AG20443 (cell line): ENCODE measurements at regions not wholly inside any gene's neighbourhood (a gene's known extent, or its start where the extent isn't known, plus 50 kb on each side); places are given as distances from the start of the nearest gene placed in this dataset.
"Not testable (repeated sequence)": the region's sequence is repeated elsewhere in the genome, so short reads cannot be mapped to it uniquely, and the experiment has no call there.

Experiments
- DNase-seq: peaks from one replicate; pipeline ENCODE4 v3.0.0; 2012; ENCODE audit warnings: low spot score, mixed read lengths

- no peak for DNase-seq
These were observed 93.4 kb downstream of the BLID start for GRCh38 chr11:122022646-122023045.

DNA sequence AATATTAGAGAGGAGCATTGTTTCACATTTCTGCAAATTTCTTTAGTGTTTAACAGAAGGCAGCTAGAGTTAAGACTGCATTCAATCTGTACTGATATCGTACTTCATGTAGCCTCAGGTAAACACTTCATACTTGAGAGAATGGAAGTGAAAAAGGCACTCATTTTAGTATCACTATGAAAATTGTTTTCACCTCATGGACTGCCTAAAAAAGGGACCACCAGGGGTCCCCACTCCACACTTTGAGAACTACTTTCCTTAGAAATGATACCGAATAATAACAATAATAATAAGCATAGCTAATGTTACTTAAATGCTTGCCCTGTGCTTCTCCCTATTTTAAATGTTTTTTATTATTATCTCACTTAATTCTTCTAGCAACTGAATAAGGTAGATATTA is 95.1 kb downstream of the BLID start:
- no peak for DNase-seq

- DNase-seq, result no peak
These were observed 95.9 kb downstream of the BLID start for GRCh38 chr11:122019908-122020694.

GRCh38 chr11:122007601-122008071 is 108.4 kb downstream of the BLID start:
- DNase-seq, result no peak

DNA sequence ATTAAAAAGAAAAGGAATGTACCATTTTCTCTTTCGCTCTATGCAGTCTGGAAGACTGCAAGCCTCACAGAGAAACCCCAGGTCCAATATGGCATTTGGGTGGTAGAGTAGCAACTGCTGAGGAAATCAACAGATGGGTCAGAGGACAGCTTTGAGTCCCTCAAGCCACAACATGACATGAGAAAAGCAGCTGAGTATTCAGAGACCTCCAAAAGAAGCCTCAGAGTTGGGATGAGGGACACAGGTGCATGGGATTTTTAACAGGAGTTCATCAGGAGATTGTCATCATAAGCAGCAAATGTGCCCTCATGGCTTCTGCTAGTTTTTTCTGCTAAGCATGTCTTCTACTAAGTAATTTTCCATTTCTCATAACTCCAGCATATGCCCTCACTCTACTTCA is 111.6 kb downstream of the BLID start:
- DNase-seq, result no peak

DNA sequence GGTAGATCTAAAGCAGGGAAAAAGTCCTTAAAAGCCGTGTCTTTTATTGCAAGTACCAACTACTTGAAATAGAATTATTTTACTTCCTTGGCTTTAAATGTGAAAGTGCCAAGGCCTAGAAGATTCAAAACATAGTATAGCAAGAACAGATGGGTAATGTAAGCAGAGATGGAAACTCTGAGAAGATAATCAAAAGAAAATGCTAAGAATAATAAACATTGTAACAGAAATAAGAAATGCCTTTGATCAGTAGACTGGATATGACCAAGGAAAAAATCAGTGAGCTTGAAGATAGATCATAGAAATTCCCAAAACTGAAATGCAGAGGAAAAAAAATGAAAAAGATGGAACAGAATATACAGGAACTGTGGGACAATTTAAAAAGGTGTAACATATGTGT is 113.1 kb downstream of the BLID start:
- no peak for DNase-seq

DNA sequence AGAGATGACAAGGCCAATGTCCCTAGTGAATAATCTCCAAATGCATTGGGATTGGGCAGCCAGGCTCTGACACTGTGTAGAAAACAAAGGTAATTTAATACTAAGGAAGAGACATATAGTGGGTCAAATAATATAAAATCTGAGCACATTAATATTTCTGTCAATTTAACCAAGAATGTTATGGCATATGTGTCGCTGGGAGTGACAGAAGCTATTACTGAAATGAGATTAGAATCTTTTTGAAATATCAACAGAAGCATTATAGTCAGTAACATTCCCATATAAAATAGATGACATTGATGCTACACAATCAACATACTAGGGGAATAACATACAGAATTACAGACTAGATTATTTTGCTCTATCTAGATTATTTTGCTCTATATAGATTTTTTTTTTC is 114.0 kb downstream of the BLID start:
- no peak for DNase-seq

DNA sequence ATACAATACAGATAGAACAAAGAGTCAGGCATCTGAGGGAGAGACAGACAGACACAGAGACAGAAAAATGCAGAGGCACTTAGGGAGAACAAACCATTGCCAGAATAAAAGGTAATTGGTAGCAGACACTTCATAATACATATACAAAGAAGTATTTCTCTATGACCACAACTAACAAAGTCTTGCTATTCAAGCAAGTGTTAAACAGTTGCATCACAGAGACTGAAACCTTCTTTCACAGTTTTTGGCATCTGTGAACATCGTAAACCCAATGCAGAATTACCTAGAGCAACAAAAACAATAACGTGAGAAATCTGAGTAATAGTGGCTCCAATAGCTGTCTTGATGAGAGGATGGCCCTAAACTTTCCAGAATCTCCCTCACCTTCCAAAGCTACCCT is 116.4 kb downstream of the BLID start:
- DNase-seq, result no peak

DNA sequence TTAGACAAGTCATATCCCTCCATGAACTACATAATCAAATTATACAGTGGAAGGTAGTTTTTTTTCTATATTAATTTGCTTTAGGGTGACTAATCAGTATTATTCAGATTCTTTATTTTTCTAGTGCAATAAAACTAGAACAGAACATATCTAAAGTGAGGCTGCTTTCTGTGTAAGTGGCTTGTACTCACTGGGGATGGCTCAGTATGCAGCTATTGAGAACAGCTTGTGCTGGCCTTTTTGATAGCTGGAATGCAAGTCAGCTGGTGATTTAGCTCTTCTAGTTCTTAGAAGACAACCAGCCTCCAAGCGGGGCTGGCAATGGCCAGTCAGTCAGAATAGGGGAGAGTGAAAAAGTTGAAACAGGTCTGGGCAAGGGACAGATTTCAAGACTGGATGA is 119.4 kb downstream of the BLID start:
- DNase-seq, result no peak

DNA sequence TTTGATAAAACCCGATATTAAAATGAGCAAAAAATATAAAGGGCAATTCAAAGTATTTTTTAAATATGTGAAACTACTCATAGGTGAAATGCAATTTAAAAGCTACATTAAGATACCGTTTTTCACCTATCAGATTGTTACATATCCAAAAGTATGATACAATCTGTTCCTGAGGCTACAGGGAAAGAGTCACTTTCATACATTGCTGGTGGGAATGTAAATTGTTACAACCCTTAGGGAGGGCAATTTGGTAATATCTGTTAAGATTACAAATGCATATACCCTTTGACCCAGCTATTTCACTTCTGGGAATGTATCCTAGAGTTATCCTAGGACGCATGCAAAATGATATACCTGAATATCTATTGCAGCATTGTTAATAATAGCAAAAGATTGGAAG is 132.1 kb downstream of the BLID start:
- no peak for DNase-seq

DNA sequence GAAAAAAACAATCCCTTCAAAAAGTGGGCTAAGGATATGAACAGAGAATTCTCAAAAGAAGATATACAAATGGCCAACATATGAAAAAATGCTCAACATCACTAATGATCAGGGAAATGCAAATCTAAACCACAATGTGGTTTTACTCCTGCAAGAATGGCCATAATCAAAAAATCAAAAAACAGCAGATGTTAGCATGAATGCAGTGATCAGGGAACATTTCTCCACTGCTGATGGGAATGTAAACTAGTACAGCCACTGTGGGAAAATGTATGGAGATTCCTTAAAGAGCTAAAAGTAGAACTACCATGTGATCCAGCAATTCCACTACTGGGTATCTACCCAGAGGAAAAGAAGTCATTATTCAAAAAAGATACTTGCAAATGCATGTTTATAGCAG is 138.1 kb downstream of the BLID start:
- DNase-seq, result not testable (repeated sequence)

DNA sequence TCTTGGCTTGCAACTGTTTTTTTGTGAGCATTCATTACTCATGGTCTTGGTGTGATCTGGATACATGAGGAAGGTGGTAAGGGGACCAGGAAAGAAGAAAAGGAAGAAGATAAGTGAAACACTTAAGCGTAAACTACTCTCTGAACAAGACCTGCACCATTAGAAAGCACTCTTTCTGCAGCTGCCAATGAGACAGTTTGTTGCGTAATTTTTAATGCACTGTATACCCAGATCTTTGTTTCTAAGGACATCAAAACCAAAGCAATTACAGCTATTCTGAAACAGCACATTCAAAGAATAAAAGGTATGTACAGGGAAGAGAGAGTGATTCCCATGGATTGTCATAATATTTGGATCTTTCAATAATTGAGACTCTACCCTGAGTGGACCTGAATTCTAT is 147.4 kb downstream of the BLID start:
- DNase-seq, result no peak

- DNase-seq, result no peak
These were observed 148.8 kb downstream of the BLID start for GRCh38 chr11:121967131-121967704.

DNA sequence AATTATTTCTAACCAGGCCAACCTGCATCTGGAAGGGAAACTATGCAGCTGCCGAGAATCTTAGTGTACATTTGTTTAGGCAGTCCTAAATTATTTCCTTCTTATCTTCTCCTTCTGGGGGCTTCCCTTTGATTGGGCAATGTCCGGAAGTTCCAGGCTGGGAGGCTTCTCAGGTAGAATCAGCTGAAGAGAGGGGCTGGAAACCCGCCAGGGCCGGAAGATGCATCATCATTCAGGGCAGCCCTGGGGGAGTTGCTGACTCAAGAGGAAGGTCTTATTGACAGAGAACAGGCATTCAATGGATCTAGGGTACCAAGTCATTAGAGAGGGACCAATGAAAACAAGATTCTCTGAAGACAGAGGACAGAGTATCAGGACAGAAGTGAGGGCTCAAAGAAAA is 150.7 kb downstream of the BLID start:
- no peak for DNase-seq

- DNase-seq, result peak; percentile 62
These were observed 151.4 kb downstream of the BLID start for GRCh38 chr11:121964591-121964990.

DNA sequence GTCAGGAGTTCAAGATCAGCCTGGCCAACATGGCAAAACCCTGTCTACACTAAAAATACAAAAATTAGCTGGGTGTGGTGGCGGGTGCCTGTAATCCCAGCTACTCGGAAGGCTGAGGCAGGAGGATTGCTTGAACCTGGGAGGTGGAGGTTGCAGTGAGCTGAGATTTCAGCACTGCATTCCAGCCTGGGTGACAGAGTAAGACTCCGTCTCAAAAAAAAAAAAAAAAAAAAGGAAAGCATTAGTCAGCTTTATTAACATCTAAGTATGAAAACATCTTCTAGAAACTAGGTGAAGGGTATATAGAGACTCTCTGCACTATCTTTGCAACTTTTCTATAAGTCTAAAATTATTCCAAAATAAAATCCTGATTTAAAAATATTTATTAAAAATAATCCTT is 152.2 kb downstream of the BLID start:
- DNase-seq, result not testable (repeated sequence)

- DNase-seq, result peak; percentile 69
These were observed 154.7 kb downstream of the BLID start for GRCh38 chr11:121961321-121961801.

GRCh38 chr11:121958971-121959325 is 157.1 kb downstream of the BLID start:
- peak; percentile 14 for DNase-seq

DNA sequence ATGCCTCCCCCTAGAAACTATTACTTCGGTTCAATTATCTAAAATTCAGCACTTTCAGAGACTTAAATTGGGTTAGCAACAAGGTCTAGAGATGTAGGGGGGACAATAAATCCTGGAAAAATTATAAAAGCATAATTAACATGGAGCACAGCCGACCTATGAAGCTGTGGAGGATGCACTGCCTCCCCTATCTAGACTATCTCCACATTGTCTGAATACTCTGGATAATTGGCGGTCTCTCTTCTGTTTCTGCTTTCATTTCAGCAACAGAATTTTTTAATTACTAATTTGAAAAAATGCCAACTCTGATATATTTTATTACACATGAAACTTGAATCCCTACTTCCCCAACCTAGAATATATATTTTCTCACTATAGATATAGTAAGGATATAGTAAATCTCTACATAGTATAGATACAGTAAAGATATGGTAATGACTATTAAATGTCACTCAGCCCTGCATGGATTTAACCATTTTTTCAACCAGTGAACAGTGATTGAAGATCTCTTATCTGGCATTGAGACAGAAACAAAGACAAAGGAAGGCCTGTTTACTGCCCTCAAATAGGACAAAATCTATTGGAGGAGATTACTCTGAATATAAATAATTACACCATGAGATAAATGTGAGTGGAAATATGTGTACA is 157.6 kb downstream of the BLID start:
- no peak for DNase-seq

DNA sequence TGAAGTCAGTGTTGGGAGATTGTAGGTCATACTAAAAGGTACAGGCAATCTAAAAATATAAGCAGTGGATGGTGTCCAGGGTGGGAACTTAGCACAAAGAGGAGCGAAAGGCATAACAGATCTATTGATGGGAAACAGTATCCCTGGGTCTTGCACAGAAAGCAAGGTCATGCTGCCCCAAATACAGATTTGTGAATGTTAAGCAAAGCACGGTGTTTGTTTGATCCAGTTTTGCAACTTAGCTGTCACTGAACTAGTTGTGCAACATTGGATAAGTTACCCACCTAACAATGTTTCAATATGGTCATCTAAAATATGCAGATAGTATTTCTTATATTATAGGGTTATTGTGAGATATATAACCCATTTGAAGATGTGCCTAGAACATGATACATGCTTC is 162.9 kb downstream of the BLID start:
- DNase-seq, result no peak

GRCh38 chr11:121950160-121950559 is 165.9 kb downstream of the BLID start:
- no peak for DNase-seq

- no peak for DNase-seq
These were observed 169.5 kb downstream of the BLID start for GRCh38 chr11:121946514-121946913.

DNA sequence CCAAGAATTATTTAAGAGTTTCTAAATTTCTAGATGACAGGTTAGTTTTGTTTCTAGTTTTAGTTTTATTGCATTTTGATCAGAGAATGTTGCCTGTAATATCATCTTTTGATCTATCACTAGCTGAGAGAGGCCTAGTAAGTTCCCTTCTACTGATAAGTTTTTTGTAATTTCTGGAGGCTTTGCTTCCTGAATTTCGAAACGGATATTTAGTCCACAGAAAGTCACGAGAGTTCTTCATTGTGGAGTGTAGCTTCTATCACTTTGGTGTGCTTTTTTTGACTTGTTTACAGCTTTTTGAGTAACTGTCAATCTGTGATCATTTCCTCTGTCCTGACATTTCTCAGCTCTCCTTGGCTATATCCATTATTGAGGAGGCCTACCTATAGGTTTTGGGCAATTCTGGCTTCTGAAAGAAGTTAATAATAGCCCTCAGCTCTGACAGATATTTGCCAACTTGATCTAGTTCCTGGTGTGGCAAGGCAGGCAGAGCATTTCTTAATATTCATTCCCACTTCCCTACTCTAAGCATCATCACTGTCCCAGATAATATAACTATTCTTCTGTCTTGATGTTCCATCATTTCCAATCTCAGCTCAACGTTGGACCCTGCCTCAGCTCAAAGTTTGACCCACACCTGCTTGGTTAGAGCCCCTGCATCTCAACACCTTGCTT is 171.3 kb downstream of the BLID start:
- no peak for DNase-seq
